HG03432 (cell line): ENCODE measurements at regions not wholly inside any gene's neighbourhood (a gene's known extent, or its start where the extent isn't known, plus 50 kb on each side); places are given as distances from the start of the nearest gene placed in this dataset.

ENCODE experiments used
- ATAC-seq: cut with Tn5 transposase; IDR thresholded peaks from one replicate; pipeline ENCODE4 v1.9.1; 2021; ENCODE audit warnings: mild to moderate bottlenecking, moderate library complexity; ENCODE audit not compliant: unreplicated experiment

DNA sequence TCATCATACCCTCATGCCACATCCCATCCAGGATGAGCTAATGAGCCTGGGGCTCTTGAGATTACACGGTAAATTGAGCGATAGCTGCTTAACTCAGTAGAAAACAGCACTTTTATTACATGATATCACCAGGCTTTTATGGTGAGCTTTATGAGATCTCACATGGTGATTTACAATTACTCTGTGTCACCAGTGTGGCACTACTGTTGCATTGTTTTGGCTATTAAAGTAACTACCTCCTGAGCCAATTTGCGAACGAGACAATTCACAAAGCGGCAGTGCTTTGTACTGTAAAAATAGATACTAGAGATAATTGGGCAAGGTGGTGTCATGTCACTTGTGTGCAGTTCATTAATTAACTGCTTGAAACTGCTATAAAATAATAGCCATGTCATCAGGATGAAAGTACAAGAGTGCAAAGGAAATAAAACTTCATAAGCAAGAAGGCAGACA lies 767.7 kb upstream of the ADGRL2 start:
- no peak for ATAC-seq

- ATAC-seq, result no peak
Observed at GRCh38 chr1:81032374-81032773, 768.4 kb upstream of the ADGRL2 start.

- ATAC-seq, result no peak
Observed at GRCh38 chr1:81030441-81030840, 770.3 kb upstream of the ADGRL2 start.

- no peak for ATAC-seq
Observed at GRCh38 chr1:81029266-81029665, 771.5 kb upstream of the ADGRL2 start.

DNA sequence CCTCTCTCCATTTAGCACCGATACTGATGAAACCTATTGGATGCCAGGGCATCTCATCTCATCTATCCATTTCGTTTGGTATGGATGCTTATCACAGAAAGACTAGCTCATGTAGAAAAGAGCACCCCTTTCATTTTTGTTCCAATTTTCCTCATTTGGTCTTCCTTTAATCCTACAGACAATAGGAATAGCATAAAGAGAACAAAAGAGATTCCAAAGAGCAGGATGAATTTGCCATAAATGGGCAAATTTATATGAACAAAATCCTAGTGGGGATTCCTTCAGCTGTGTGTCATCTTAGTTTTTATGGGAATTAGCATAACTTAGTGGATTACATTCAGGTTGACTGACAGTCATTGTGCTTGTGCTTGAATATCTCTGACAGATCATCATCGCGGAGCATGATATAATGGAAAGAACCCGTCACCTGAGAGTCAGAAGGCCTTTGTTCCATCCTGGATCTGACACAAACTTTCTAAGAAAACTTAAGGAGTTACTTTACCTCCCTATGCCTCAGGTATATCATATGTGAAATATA lies 777.5 kb upstream of the ADGRL2 start:
- no peak for ATAC-seq

- no peak for ATAC-seq
Observed at GRCh38 chr1:81021134-81021533, 779.6 kb upstream of the ADGRL2 start.

DNA sequence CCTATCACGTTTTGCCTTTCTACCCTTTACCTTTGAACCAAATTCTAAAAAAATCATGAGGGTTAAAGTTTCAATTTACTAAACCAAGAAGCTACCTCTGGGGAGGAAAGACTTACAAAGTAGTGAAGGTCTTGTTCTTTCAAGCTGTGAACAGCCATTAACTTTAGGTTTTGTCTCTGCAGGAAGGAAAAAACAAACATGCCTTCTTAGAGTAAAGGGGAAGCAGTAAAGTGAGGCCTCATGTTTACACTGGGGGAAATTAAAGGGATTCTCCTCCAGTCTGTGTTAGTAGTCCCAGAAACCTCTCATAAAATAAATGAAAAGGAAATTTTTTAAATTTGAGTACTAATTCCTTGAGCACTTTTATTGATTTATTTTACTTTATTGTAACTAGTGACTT lies 780.2 kb upstream of the ADGRL2 start:
- ATAC-seq, result no peak

GRCh38 chr1:81010126-81010525 lies 790.6 kb upstream of the ADGRL2 start:
- no peak for ATAC-seq

DNA sequence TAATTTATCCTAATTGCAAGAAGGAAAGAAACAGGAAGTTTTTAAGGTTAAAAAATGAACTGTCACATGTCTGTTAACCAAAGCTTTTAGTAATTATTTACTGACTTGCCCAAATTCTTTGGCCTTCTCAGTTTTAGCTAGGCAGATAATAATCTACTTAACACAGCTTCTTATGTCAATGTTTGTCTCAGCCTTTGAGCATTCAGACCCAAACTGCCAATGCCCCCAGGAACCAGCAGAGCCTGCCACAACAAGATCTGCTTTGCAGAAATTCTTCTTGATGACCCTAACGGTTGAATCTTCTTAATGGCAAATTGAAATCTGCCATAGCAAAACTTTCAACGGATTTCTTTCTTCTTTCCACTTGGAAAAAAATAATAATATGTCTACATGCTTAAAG lies 792.4 kb upstream of the ADGRL2 start:
- no peak for ATAC-seq

DNA sequence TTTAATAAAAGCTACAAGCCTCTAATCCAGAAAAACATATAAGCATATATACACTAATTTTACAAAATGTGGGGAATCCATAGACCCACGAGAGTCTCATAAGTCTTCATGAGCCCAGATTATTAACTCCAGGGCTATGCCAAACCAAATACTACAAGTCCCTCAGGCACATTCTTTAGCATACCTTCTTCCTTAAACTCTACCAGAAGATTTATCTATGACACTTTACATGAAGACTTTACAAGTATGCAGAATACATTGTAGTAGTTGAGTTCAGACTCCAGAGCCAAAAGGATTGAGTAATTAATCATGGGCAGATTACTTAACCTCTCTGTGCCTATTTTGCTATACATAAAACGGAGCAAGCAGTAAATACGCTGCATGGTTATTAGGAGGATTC lies 793.7 kb upstream of the ADGRL2 start:
- no peak for ATAC-seq

GRCh38 chr1:81006502-81006901 lies 794.2 kb upstream of the ADGRL2 start:
- no peak for ATAC-seq

- no peak for ATAC-seq
Observed at GRCh38 chr1:81004011-81004410, 796.7 kb upstream of the ADGRL2 start.

- ATAC-seq, result no peak
Observed at GRCh38 chr1:80994934-80995333, 805.8 kb upstream of the ADGRL2 start.

GRCh38 chr1:80994038-80994437 lies 806.7 kb upstream of the ADGRL2 start:
- ATAC-seq, result no peak

DNA sequence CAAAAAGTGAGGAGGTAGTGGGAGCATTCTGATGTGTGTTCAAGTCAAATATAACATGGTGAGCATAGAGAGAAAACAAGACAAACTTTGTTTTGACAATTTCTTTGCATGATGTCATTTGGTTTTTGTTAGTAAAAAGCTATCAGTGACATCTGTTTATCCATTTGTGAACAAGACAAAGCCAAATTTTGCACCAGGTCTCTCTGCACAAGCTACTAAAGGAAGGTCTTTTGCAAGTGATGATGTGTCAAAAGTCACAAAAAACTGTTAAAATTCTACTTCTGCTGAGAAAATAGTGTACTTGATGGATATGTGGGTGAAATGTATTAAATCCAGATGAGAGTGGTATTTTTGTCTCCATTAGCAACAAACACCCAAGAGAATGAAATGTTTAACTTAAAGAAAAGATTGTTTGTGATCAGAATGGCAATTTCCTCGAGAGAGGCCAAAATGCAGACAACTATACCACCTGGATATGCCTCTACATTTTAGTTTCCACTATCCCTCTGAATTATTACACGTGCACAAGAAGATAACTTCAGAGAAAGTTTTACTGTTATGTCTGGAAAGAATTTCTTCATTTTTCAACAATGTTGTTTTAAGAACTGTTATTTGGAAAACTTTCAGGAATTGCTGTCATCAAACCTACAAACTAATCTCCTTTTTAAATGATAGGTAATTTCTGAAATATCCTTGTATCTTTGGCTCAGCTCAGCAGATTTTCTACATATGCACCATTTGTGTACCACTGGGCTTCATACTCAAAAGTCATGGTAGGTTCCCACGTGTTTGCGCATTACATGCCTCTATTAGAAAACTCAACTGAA lies 807.4 kb upstream of the ADGRL2 start:
- ATAC-seq, result no peak

DNA sequence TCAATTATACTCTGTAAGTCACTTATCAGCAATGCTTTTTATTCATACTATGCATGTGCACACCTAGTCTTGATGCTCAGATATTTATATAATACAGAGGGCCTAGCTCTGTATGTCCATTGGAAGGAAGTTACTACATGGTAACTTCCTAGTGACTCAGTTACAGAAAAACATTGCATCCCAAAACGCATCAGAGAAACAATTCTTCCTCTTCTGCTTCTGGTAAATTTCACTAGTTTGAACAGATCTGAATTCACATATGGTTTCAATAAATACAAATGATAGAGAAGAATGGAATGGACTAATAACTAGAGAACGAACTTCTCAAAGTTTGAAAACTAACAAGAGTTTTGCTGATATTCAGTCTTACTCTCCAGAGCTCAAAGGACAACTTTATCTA lies 811.3 kb upstream of the ADGRL2 start:
- no peak for ATAC-seq

DNA sequence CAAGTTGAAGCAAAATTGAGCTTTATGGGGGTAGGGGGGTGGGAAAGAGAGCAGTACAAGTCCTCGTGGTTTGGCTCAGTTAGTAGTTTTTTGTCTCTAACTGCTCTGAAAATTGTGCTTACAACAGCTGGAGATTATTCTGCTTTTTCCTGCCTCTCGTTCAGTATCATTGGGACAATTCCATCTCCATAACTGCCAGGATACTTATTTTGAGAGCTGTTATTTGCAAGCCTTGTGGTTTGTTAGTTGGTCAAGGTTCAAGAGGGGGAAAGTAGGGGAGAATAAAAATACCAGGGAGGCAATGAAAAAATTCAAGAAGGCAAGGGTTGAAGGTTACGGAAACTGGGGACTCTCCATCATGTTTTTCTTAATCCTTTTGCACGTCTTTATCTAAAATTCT lies 811.8 kb upstream of the ADGRL2 start:
- ATAC-seq, result no peak

DNA sequence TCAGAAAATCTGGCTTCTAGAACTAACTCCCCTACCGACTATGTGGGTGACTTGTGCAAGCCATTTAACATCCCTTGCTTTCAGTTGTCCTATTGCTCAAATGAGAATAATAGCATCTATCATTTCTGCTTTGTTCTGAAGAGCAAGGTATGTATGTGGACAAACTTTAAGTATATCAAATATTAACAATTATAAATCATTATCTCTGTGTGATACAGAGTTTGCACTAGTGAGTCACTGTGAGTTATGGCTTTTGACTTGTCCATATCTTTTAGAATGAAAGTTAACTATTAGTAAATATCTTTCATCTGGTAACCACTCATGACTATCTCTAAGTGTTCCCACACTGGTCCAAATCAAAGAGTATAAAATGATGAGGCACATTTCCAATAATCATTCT lies 812.9 kb upstream of the ADGRL2 start:
- no peak for ATAC-seq

DNA sequence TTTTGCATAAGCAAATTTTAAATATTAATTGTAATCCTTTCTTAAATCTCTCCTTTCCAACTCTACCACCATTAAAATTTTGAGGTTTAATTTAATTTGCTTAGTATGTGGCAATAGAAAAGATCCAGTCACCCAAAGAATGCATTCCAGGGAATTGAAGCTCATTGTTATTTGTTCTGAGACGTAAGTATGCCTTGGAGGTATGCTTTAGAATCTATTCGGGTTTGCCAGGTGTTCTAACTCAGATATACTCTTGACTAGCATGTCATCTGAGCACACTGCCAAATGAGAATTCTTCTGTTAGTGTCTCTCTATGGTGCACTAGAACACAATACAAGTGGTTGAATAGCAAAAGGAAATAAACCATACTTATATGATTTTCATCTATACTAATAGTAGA lies 813.6 kb upstream of the ADGRL2 start:
- no peak for ATAC-seq

DNA sequence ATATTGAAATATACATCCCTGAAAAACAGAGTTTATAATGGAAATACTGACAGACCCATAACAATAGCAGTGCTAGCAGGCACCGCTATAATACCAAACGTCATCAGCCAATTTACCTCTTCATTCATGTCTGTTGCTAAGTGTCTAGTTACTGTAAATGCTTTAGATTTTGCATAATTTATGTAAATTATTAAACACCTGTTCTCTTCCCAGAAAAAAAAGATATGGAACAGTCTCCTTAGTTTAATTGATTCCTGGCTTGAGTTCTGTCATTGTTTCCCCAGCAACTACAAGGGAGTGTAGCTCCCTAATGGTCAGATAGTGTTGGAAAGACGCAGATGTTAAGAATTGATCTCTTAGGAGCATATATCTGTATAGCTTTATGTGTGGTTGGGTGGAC lies 817.9 kb upstream of the ADGRL2 start:
- no peak for ATAC-seq

- no peak for ATAC-seq
Observed at GRCh38 chr1:80973101-80973500, 827.6 kb upstream of the ADGRL2 start.

DNA sequence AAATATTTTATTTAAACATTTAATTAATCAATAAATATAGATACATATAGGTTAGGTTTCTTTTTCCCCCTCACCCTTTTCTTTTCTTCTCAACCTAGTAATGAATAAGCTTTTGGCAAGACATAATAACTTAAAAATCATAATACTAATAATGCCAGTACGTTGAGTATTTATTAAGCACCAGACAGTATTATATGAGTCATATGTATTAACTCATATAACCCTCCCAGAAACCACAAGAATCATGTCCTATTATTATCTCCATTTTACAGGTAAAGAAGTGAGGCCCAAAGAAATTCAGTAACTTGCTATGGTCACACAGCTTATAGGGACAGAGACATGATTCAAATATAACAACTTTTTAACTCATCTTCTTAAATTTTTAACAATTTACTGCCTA lies 834.5 kb upstream of the ADGRL2 start:
- no peak for ATAC-seq

- no peak for ATAC-seq
Observed at GRCh38 chr1:80962564-80962963, 838.2 kb upstream of the ADGRL2 start.
